ENCODE measurements at regions not wholly inside any gene's neighbourhood (a gene's known extent, or its start where the extent isn't known, plus 50 kb on each side); places are given as distances from the start of the nearest gene placed in this dataset.

- H3K27ac ChIP-seq (ENCODE audit: low read length): no peak overlapping the region
- H3K4me2 ChIP-seq (ENCODE audit: low read length): no peak overlapping the region
- no peak for TF ChIP-seq TAF1 (IDR thresholded peaks at IDR 0.05; ENCODE audit: low read depth)
- no peak for TF ChIP-seq MXI1 (conservative IDR thresholded peaks at IDR 0.05; ENCODE audit: poor library complexity, severe bottlenecking)
- no peaks in the 10 kb centered on the region for H3K9me3 ChIP-seq (ENCODE audit: low read length)
- no peaks in the 10 kb centered on the region for H3K36me3 ChIP-seq (ENCODE audit: insufficient read depth, low read length)
- no peaks in the 10 kb centered on the region for H3K27me3 ChIP-seq (ENCODE audit: insufficient read depth, low read depth, low read length)
- H3F3A ChIP-seq (ENCODE audit: insufficient read depth, low read length, poor library complexity, severe bottlenecking): no peaks in the 10 kb centered on the region
- no peak overlapping the region for H3K4me3 ChIP-seq (ENCODE audit: low read length)
- H2AFZ ChIP-seq (ENCODE audit: low read depth, low read length): no peak overlapping the region
- no peaks in the 10 kb centered on the region for H3K79me2 ChIP-seq (replicated peaks; ENCODE audit: insufficient read depth, low read length)
- no peaks in the 10 kb centered on the region for H3K9me2 ChIP-seq (ENCODE audit: insufficient read depth, low read length)
- no peak overlapping the region for H3K9ac ChIP-seq (ENCODE audit: low read length)
- no peaks in the 10 kb centered on the region for H4K20me1 ChIP-seq (ENCODE audit: insufficient read depth)
Observed at GRCh38 chr15:31275331-31276262, 51.0 kb upstream of the KLF13 start.

- H3K27ac ChIP-seq (ENCODE audit: low read length): no peak overlapping the region
- H3K4me2 ChIP-seq (ENCODE audit: low read length): no peak overlapping the region
- no peaks in the 10 kb centered on the region for H3K9me2 ChIP-seq (ENCODE audit: insufficient read depth, low read length)
- no peak overlapping the region for H3K4me3 ChIP-seq (ENCODE audit: low read length)
- no peaks in the 10 kb centered on the region for H3K27me3 ChIP-seq (ENCODE audit: insufficient read depth, low read depth, low read length)
- H3K79me2 ChIP-seq (replicated peaks; ENCODE audit: insufficient read depth, low read length): no peaks in the 10 kb centered on the region
- no peaks in the 10 kb centered on the region for H4K20me1 ChIP-seq (ENCODE audit: insufficient read depth)
- no peaks in the 10 kb centered on the region for H3F3A ChIP-seq (ENCODE audit: insufficient read depth, low read length, poor library complexity, severe bottlenecking)
- no peak overlapping the region for H3K9ac ChIP-seq (ENCODE audit: low read length)
- TF ChIP-seq CTCF (IDR thresholded peaks at IDR 0.05; ENCODE audit: poor library complexity, severe bottlenecking) (no peak), TAF1 (IDR thresholded peaks at IDR 0.05; ENCODE audit: low read depth) (no peak), EP300 (conservative IDR thresholded peaks at IDR 0.05; ENCODE audit: poor library complexity, severe bottlenecking) (no peak), POLR2AphosphoS5 (IDR thresholded peaks at IDR 0.05) (no peak), SMC3 (conservative IDR thresholded peaks at IDR 0.05; ENCODE audit: poor library complexity) (no peak), RAD21 (conservative IDR thresholded peaks at IDR 0.05) (no peak), REST (IDR thresholded peaks at IDR 0.05; ENCODE audit: borderline replicate concordance) (no peak), EZH2 (IDR thresholded peaks at IDR 0.05; ENCODE audit: borderline replicate concordance, insufficient read depth, low read length, poor library complexity, severe bottlenecking) (no peak), MXI1 (conservative IDR thresholded peaks at IDR 0.05; ENCODE audit: poor library complexity, severe bottlenecking) (no peak)
- no peak overlapping the region for H2AFZ ChIP-seq (ENCODE audit: low read depth, low read length)
- H3K36me3 ChIP-seq (ENCODE audit: insufficient read depth, low read length): no peaks in the 10 kb centered on the region
- no peaks in the 10 kb centered on the region for H3K9me3 ChIP-seq (ENCODE audit: low read length)
Observed at GRCh38 chr15:31276596-31277298, 49.9 kb upstream of the KLF13 start.
